Psoas muscle (tissue), 7 donors: ENCODE measurements at regions not wholly inside any gene's neighbourhood (a gene's known extent, or its start where the extent isn't known, plus 50 kb on each side); places are given as distances from the start of the nearest gene placed in this dataset.

Experiments
- ATAC-seq, 4 donors: fragments of 200-7000 bp; cut with Tn5 transposase; one replicate each; pipeline ENCODE4 v1.9.1; 2020; ENCODE audit warnings: moderate library complexity in 3 of 4, mild to moderate bottlenecking in 2 of 4
- DNase-seq, 2 donors: peaks; one replicate each; pipeline ENCODE4 v3.0.0-alpha.2; 2020
- H3K27ac ChIP-seq: fragments of 200-600 bp; one replicate; pipeline ENCODE4 v1.8.0; 2022
- H3K27me3 ChIP-seq, 3 donors: fragments of 200-600 bp in 1 of 3; one replicate each; pipeline versions ENCODE4 v1.6.1 to v1.8.0; 2013 to 2022; ENCODE audit warnings: low read length in 2 of 3, mild to moderate bottlenecking in 2 of 3, moderate library complexity in 1 of 3; ENCODE audit not compliant: insufficient read depth in 3 of 3
- H3K36me3 ChIP-seq, 2 donors: fragments of 200-600 bp in 1 of 2; one replicate each; pipeline versions ENCODE4 v1.6.1 to v1.8.0; 2013 to 2022; ENCODE audit warnings: low read depth in 1 of 2, mild to moderate bottlenecking in 1 of 2, moderate library complexity in 1 of 2; ENCODE audit not compliant: insufficient read depth in 1 of 2
- H3K4me1 ChIP-seq: fragments of 200-600 bp; one replicate; pipeline ENCODE4 v1.8.0; 2022
- H3K4me3 ChIP-seq: fragments of 200-600 bp; one replicate; pipeline ENCODE4 v1.8.0; 2022; ENCODE audit warnings: mild to moderate bottlenecking
- H3K9me3 ChIP-seq: fragments of 200-600 bp; one replicate; pipeline ENCODE4 v1.8.0; 2022
- CTCF ChIP-seq: fragments of 200-600 bp; IDR thresholded peaks from one replicate; pipeline ENCODE4 v1.8.0; 2022; ENCODE audit warnings: antibody characterized with exemption
- WGBS, 3 donors: extraction: QIAGEN DNeasy Blood & Tissue Kit; methylation state at CpG; one replicate each; pipeline versions ENCODE4 v1.1.6 to v1.1.7; 2013; 5-methylcytosine and 5-hydroxymethylcytosine counted together
- intact Hi-C, 2 donors: fragments of 100-400 bp; cut with DNase I; formaldehyde crosslinking; loops; one replicate each; pipeline versions ENCODE4 v1.11.0 to v1.14.2; 2022
- donor health status: healthy with polysubstance abuse.
- donor health status: DM: no; HTN: no; CAD: no; lungs with moderate emphysema.
- donor health status: Bipolar disorder and iron deficiency.
- donor health status: healthy.
- donor health status: DM: yes; HTN: yes; CAD: no.
- donor health status: DM: no; HTN: no; CAD: no.
- donor health status: DM: yes; HTN: yes; CAD: no.

GRCh38 chr4:181685911-181686310 lies 557.3 kb upstream of the TENM3 start:
- Histone ChIP-seq H3K36me3 (no peaks in the 10 kb centered on the region), H3K27ac (no peak overlapping the region), H3K4me3 (no peak overlapping the region), H3K4me1 (no peaks in the 10 kb centered on the region), H3K27me3 (no peaks in the 10 kb centered on the region), H3K9me3 (no peaks in the 10 kb centered on the region)
- DNase-seq, result no peak
- ATAC-seq, result no peak
- intact Hi-C loops, result no loop called here
- 76 to 83% (median 81%) methylated on average over 4 of the region's 4 CpGs for WGBS, 3 donors
- TF ChIP-seq CTCF, result no peak

- Histone ChIP-seq H3K9me3 (no peaks in the 10 kb centered on the region), H3K36me3 (no peaks in the 10 kb centered on the region), H3K4me1 (no peaks in the 10 kb centered on the region), H3K27ac (no peak overlapping the region), H3K27me3 (no peaks in the 10 kb centered on the region), H3K4me3 (no peak overlapping the region)
- intact Hi-C loops, result no loop called here
- DNase-seq, result no peak
- 72 to 76% (median 75%) methylated on average over 4 of the region's 4 CpGs for WGBS, 3 donors
- TF ChIP-seq CTCF, result no peak
- ATAC-seq, result no peak
Measured at GRCh38 chr4:181687116-181687515, 556.1 kb upstream of the TENM3 start.

- Histone ChIP-seq H3K4me1 (no peaks in the 10 kb centered on the region), H3K27ac (no peak overlapping the region), H3K9me3 (no peaks in the 10 kb centered on the region), H3K36me3 (no peaks in the 10 kb centered on the region), H3K27me3 (no peaks in the 10 kb centered on the region), H3K4me3 (no peak overlapping the region)
- 49 to 51% (median 50%) methylated on average over 3 of the region's 3 CpGs for WGBS, 3 donors
- intact Hi-C loops, result no loop called here
- ATAC-seq (no peak), DNase-seq (no peak)
- no peak for TF ChIP-seq CTCF
Measured at GRCh38 chr4:181688432-181688831, 554.8 kb upstream of the TENM3 start.

- no peaks in the 10 kb centered on the region for H3K4me1 ChIP-seq
- intact Hi-C loops, result no loop called here
- H3K4me3 ChIP-seq, result no peak overlapping the region
- WGBS, 3 donors, result 52 to 62% (median 57%) methylated on average over 5 of the region's 5 CpGs
- no peak for ATAC-seq
- no peak overlapping the region for H3K27ac ChIP-seq
- no peaks in the 10 kb centered on the region for H3K27me3 ChIP-seq
- H3K36me3 ChIP-seq, result no peaks in the 10 kb centered on the region
- no peak for TF ChIP-seq CTCF
- H3K9me3 ChIP-seq, result no peaks in the 10 kb centered on the region
- DNase-seq, result no peak
Measured at GRCh38 chr4:181688872-181689271, 554.3 kb upstream of the TENM3 start.

- Histone ChIP-seq H3K4me1 (no peaks in the 10 kb centered on the region), H3K9me3 (no peaks in the 10 kb centered on the region), H3K4me3 (no peak overlapping the region), H3K36me3 (no peaks in the 10 kb centered on the region), H3K27ac (no peak overlapping the region), H3K27me3 (no peaks in the 10 kb centered on the region)
- intact Hi-C loops, result no loop called here
- WGBS, 3 donors, result 54% methylated on average over 2 of the region's 2 CpGs
- DNase-seq (no peak), ATAC-seq (no peak)
- no peak for TF ChIP-seq CTCF
Measured at GRCh38 chr4:181690498-181690897, 552.7 kb upstream of the TENM3 start.
